ENCODE measurements at regions not wholly inside any gene's neighbourhood (a gene's known extent, or its start where the extent isn't known, plus 50 kb on each side); places are given as distances from the start of the nearest gene placed in this dataset.

DNA sequence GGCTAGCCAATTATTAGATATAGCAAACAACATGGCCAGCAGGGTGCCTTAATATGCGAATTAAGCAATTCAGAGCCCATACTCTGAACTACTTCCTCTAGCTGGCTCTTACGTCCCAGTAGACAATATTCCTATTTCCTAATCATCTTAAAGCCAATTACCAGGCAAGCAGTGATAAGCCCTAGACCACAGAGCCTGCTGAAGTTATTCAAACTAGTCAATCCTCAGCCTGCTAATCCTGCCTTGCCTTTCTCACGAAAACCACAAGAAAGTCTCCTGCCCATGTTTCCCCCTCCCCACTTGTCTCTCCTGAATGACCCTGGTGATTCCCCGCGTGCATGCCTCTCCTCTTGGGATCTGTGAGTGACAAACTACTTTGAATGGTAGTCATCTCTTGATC lies 86.8 kb upstream of the CACNA2D1 start:
- Histone ChIP-seq H3K27ac (no peak overlapping the region), H3K9me3 (no peaks in the 10 kb centered on the region), H3K27me3 (no peaks in the 10 kb centered on the region), H3K4me1 (no peaks in the 10 kb centered on the region), H3K4me3 (no peak overlapping the region), H3K36me3 (replicated peaks in 1 of 2; ENCODE audit: insufficient read depth in 1 of 2, low read depth in 2 of 2) (no peaks in the 10 kb centered on the region)
- intact Hi-C loops (cut with DNase I), result no loop called here
- no peak for TF ChIP-seq POLR2A (IDR thresholded peaks at IDR 0.05)
- TF ChIP-seq, protein P1, sequence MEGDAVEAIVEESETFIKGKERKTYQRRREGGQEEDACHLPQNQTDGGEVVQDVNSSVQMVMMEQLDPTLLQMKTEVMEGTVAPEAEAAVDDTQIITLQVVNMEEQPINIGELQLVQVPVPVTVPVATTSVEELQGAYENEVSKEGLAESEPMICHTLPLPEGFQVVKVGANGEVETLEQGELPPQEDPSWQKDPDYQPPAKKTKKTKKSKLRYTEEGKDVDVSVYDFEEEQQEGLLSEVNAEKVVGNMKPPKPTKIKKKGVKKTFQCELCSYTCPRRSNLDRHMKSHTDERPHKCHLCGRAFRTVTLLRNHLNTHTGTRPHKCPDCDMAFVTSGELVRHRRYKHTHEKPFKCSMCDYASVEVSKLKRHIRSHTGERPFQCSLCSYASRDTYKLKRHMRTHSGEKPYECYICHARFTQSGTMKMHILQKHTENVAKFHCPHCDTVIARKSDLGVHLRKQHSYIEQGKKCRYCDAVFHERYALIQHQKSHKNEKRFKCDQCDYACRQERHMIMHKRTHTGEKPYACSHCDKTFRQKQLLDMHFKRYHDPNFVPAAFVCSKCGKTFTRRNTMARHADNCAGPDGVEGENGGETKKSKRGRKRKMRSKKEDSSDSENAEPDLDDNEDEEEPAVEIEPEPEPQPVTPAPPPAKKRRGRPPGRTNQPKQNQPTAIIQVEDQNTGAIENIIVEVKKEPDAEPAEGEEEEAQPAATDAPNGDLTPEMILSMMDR (IDR thresholded peaks at IDR 0.05), result no peak
- DNase-seq (no peak), ATAC-seq (no peak)
- WGBS, 2 donors, result 45 to 61% methylated on average over 5 of the region's 5 CpGs

DNA sequence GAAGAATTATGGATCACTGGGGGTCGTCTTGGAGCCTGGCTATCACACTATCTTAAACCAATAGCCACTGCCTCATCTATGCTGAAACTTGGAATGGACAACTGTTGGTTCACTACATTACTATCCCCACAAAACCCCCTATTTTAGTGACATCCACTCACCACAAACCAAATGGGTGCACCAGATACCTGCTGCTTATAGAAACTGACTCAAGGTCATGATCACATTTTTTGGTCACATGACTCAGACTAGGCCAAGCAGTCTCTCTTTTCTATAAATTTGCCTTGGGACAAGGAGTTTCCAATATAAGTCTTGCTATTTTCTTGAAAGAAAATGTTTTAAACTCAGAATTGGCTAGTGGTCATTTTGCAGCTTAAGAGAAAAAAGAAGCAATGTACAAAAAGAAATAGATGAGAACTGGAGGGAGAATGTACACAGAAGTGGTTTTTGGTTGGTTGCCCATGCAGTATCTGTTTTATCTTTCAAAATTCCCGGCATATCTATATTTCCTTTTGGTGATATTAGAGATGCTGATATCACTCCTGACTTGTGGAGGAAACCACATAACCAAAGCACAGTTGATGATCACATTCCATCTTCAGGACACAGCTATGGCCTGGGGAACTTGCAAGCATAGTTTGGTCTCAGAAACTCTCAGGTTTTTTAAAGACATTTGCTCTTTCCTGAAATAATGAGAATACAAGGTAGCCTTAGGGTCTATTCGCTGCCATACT lies 85.2 kb upstream of the CACNA2D1 start:
- no peak overlapping the region for H3K27ac ChIP-seq
- intact Hi-C loops (cut with DNase I), result no loop called here
- no peaks in the 10 kb centered on the region for H3K27me3 ChIP-seq
- no peaks in the 10 kb centered on the region for H3K9me3 ChIP-seq
- no peaks in the 10 kb centered on the region for H3K36me3 ChIP-seq (replicated peaks in 1 of 2; ENCODE audit: insufficient read depth in 1 of 2, low read depth in 2 of 2)
- WGBS, 2 donors, result 46 to 58% methylated on average over 3 of the region's 3 CpGs
- H3K4me3 ChIP-seq, result no peak overlapping the region
- no peak for DNase-seq
- ATAC-seq, result no peak
- no peaks in the 10 kb centered on the region for H3K4me1 ChIP-seq
- TF ChIP-seq, protein P1 (IDR thresholded peaks at IDR 0.05), result no peak
- TF ChIP-seq POLR2A (IDR thresholded peaks at IDR 0.05), result no peak

DNA sequence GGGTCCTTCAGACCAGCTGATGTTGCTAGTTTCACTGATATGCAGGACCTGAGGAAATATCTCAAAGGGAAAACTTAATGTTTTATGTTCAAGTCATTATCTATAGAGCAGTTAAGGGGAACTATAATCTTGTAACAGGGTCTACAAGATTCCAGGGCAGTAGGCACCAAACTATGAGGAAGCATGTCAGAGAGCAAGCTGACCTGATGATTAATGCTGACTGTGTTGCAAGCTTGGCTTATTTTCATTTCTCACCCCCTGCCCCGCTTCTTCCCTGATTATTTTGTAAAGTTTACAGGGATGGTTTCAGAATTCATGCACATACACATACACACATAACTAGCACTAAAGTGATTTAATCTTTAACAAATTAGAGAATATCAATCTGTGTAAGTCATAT lies 84.3 kb upstream of the CACNA2D1 start:
- no peak for DNase-seq
- no peak for ATAC-seq
- Histone ChIP-seq H3K9me3 (no peaks in the 10 kb centered on the region), H3K36me3 (replicated peaks in 1 of 2; ENCODE audit: insufficient read depth in 1 of 2, low read depth in 2 of 2) (no peaks in the 10 kb centered on the region), H3K27ac (no peak overlapping the region), H3K27me3 (no peaks in the 10 kb centered on the region), H3K4me3 (no peak overlapping the region), H3K4me1 (no peaks in the 10 kb centered on the region)
- no peak for TF ChIP-seq POLR2A (IDR thresholded peaks at IDR 0.05)
- TF ChIP-seq, protein P1 (IDR thresholded peaks at IDR 0.05), result no peak
- intact Hi-C loops (cut with DNase I), result no loop called here
- WGBS, 2 donors, result 43 to 47% methylated on average over 1 of the region's 1 CpG

DNA sequence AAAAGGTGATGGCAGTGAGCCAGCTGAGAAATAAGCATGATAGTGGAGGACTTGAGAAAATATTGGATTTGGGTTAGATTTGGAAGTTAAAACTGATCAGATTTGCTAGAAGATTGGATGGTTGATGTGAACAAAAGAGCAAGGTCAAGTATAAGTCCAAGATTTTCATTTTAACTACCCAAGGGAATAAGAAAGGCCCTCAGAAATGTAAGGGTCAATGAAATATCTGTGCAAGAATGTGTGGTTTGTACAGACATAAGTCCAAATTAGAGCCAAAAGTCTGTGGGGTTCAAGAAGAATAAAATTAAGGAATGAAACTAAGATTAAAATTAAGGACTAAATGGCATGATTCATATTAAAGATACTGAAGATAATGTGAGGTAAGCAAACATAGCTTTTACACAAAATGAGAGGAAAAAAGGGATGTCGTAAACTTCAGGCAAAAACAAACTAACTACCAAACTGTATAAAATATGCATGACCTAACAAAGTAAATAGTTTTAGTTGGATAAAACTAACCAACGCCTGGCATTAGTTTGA lies 78.4 kb upstream of the CACNA2D1 start:
- H3K9me3 ChIP-seq, result no peaks in the 10 kb centered on the region
- no peak overlapping the region for H3K27ac ChIP-seq
- ATAC-seq (no peak), DNase-seq (no peak)
- TF ChIP-seq, protein P1 (IDR thresholded peaks at IDR 0.05), result no peak
- TF ChIP-seq POLR2A (IDR thresholded peaks at IDR 0.05), result no peak
- H3K4me1 ChIP-seq, result no peaks in the 10 kb centered on the region
- H3K27me3 ChIP-seq, result no peaks in the 10 kb centered on the region
- no peaks in the 10 kb centered on the region for H3K36me3 ChIP-seq (replicated peaks in 1 of 2; ENCODE audit: insufficient read depth in 1 of 2, low read depth in 2 of 2)
- 58 to 68% methylated on average over 2 of the region's 2 CpGs for WGBS, 2 donors
- intact Hi-C loops (cut with DNase I), result no loop called here
- H3K4me3 ChIP-seq, result no peak overlapping the region

DNA sequence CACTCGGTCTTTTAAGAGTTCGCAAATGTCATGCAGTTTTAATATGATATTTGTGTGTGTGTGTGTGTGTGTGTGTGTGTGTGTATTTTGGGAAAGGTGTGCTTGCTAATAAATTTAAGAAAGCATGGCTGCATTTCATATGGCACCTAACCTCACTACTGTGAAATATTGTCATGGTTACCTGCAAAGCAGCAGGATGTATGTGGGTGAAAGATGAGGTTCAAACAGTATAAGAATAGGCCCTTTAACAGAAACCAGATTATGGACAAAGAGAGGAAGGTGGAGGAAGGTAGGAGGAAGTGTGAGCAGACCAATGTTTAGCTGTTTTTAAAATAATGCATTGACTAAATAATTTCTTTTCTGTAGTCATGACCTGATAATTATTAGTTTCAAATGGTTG lies 73.5 kb upstream of the CACNA2D1 start:
- H3K27me3 ChIP-seq, result no peaks in the 10 kb centered on the region
- no peak overlapping the region for H3K27ac ChIP-seq
- DNase-seq (no peak), ATAC-seq (no peak)
- WGBS, 2 donors, result 82 to 87% methylated on average over 2 of the region's 2 CpGs
- no peaks in the 10 kb centered on the region for H3K4me1 ChIP-seq
- no peaks in the 10 kb centered on the region for H3K9me3 ChIP-seq
- no peaks in the 10 kb centered on the region for H3K36me3 ChIP-seq (replicated peaks in 1 of 2; ENCODE audit: insufficient read depth in 1 of 2, low read depth in 2 of 2)
- intact Hi-C loops (cut with DNase I), result no loop called here
- no peak overlapping the region for H3K4me3 ChIP-seq
- TF ChIP-seq, protein P1 (IDR thresholded peaks at IDR 0.05), result no peak
- no peak for TF ChIP-seq POLR2A (IDR thresholded peaks at IDR 0.05)
